ENCODE measurements at regions not wholly inside any gene's neighbourhood (a gene's known extent, or its start where the extent isn't known, plus 50 kb on each side); places are given as distances from the start of the nearest gene placed in this dataset.

DNA sequence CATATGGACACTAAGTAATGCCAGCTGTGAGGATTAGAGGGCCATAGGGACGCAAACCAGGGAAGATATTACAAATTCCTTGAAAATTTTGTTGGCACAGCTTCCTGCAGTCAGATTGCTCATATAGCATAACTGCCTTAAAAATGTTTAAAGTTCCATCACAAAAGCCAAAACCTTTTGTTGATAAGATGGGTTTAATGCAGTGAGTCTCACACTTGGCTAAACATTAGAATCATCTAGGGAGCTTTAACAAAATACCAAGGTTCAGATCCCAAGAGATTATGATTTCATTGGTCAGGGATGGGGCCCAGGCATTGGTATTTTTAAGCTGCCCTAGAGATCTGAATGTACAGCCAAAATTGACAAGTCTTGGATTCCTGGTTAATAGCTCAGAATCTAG is 376.5 kb upstream of the MAD2L1 start:
- H3K9ac ChIP-seq (ENCODE audit: low read depth, low read length), result no peak overlapping the region
- no peak overlapping the region for H3K4me3 ChIP-seq (ENCODE audit: insufficient read depth, low read depth, low read length)
- no peak overlapping the region for H3K18ac ChIP-seq (ENCODE audit: low read depth, low read length)
- in situ Hi-C loops (cut with MboI; ENCODE audit: low sequenced_read_pairs), result no loop called here
- no peak overlapping the region for H4K5ac ChIP-seq (ENCODE audit: low read depth, low read length)
- DNase-seq (no peak), ATAC-seq (ENCODE audit: low read depth) (no peak)
- H3K9me1 ChIP-seq (ENCODE audit: insufficient read depth, low read length), result no peaks in the 10 kb centered on the region
- no peak overlapping the region for H3K27ac ChIP-seq (ENCODE audit: insufficient read depth, low read length)
- H3K23ac ChIP-seq (ENCODE audit: low read depth, low read length), result no peak overlapping the region
- no peak overlapping the region for H2AK9ac ChIP-seq (replicated peaks; ENCODE audit: low read depth, low read length, poor library complexity)
- TF ChIP-seq POLR2A (IDR thresholded peaks at IDR 0.05; ENCODE audit: low read depth, low read length) (no peak), CHD1 (IDR thresholded peaks at IDR 0.05; ENCODE audit: low read depth, low read length) (no peak), RAD21 (IDR thresholded peaks at IDR 0.05; ENCODE audit: low read length) (no peak), MAZ (IDR thresholded peaks at IDR 0.05; ENCODE audit: borderline replicate concordance, low read depth, low read length) (no peak), CEBPB (IDR thresholded peaks at IDR 0.05; ENCODE audit: low read depth, low read length) (no peak), FOS (IDR thresholded peaks at IDR 0.05; ENCODE audit: low read depth, low read length) (no peak), BHLHE40 (IDR thresholded peaks at IDR 0.05; ENCODE audit: low read depth, low read length) (no peak), USF2 (IDR thresholded peaks at IDR 0.05; ENCODE audit: low read depth, low read length) (no peak), SMC3 (IDR thresholded peaks at IDR 0.05; ENCODE audit: low read depth, low read length) (no peak), NFE2L2 (IDR thresholded peaks at IDR 0.05; ENCODE audit: low read depth, low read length) (no peak), MAFK (IDR thresholded peaks at IDR 0.05; ENCODE audit: low read depth, low read length) (no peak), MXI1 (IDR thresholded peaks at IDR 0.05; ENCODE audit: borderline replicate concordance, low read depth, low read length) (no peak), RFX5 (IDR thresholded peaks at IDR 0.05; ENCODE audit: low read depth, low read length) (no peak)
- TF ChIP-seq, protein P1, sequence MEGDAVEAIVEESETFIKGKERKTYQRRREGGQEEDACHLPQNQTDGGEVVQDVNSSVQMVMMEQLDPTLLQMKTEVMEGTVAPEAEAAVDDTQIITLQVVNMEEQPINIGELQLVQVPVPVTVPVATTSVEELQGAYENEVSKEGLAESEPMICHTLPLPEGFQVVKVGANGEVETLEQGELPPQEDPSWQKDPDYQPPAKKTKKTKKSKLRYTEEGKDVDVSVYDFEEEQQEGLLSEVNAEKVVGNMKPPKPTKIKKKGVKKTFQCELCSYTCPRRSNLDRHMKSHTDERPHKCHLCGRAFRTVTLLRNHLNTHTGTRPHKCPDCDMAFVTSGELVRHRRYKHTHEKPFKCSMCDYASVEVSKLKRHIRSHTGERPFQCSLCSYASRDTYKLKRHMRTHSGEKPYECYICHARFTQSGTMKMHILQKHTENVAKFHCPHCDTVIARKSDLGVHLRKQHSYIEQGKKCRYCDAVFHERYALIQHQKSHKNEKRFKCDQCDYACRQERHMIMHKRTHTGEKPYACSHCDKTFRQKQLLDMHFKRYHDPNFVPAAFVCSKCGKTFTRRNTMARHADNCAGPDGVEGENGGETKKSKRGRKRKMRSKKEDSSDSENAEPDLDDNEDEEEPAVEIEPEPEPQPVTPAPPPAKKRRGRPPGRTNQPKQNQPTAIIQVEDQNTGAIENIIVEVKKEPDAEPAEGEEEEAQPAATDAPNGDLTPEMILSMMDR (conservative IDR thresholded peaks at IDR 0.05; ENCODE audit: low read depth, low read length), result no peak
- H3K4me1 ChIP-seq (ENCODE audit: control insufficient read depth, insufficient read depth, low read length), result no peaks in the 10 kb centered on the region
- no peak overlapping the region for H4K8ac ChIP-seq (ENCODE audit: low read depth in 2 of 2, low read length in 2 of 2)
- no peaks in the 10 kb centered on the region for H4K20me1 ChIP-seq (ENCODE audit: insufficient read depth, low read length)
- no peak overlapping the region for H2BK5ac ChIP-seq (ENCODE audit: low read depth, low read length, poor library complexity, severe bottlenecking)
- H3K14ac ChIP-seq (replicated peaks; ENCODE audit: low read depth, low read length), result no peak overlapping the region
- no peak overlapping the region for H3K4ac ChIP-seq (ENCODE audit: low read depth, low read length)
- H3K4me2 ChIP-seq (ENCODE audit: low read depth, low read length), result no peak overlapping the region
- no peak overlapping the region for H4K91ac ChIP-seq (ENCODE audit: insufficient read depth, low read depth, low read length)
- no peak overlapping the region for H2BK20ac ChIP-seq (ENCODE audit: low read depth, low read length)
- no peaks in the 10 kb centered on the region for H3K36me3 ChIP-seq (ENCODE audit: control insufficient read depth, insufficient read depth, low read length)
- POLR2A ChIA-PET (ENCODE audit: unreplicated experiment), result no interaction called here
- dilution Hi-C loops (cut with HindIII; ENCODE audit: low sequenced_read_pairs, unreplicated experiment), result no loop called here
- no peaks in the 10 kb centered on the region for H3K79me1 ChIP-seq (ENCODE audit: low read depth in 1 of 2, low read length in 2 of 2)
- H3K9me3 ChIP-seq (ENCODE audit: control insufficient read depth, insufficient read depth, low read length), result no peaks in the 10 kb centered on the region
- H2BK120ac ChIP-seq (ENCODE audit: low read depth, low read length), result no peak overlapping the region
- no peak overlapping the region for H3K56ac ChIP-seq (ENCODE audit: extremely low read depth, insufficient read depth, low read length)
- intact Hi-C loops (cut with micrococcal nuclease), result no loop called here
- H2BK15ac ChIP-seq (ENCODE audit: low read depth, low read length), result no peak overlapping the region
- no peaks in the 10 kb centered on the region for H3K27me3 ChIP-seq (ENCODE audit: control insufficient read depth, insufficient read depth, low read length)
- H2AFZ ChIP-seq (replicated peaks; ENCODE audit: low read length, poor library complexity), result no peak overlapping the region
- no CpG with 5 or more reads among the region's 1 CpG for WGBS, 2 experiments (ENCODE audit: extremely low coverage in 2 of 2, insufficient read length in 1 of 2)
- CTCF ChIA-PET, result no interaction called here
- no TSS peak for BruUV-seq (replicated peaks)
- H2AK5ac ChIP-seq (ENCODE audit: low read depth, low read length), result no peak overlapping the region

All from IMR-90 (cell line).